GM12865 (cell line): ENCODE measurements at regions not wholly inside any gene's neighbourhood (a gene's known extent, or its start where the extent isn't known, plus 50 kb on each side); places are given as distances from the start of the nearest gene placed in this dataset.
"Not testable (repeated sequence)": the region's sequence is repeated elsewhere in the genome, so short reads cannot be mapped to it uniquely, and the experiment has no call there.

ENCODE experiments used
- DNase-seq: peaks from one replicate; pipeline ENCODE4 v3.0.0; 2010; ENCODE audit warnings: low read depth
- H3K4me3 ChIP-seq: 2 replicates; pipeline ENCODE4 v1.5.1; 2011; ENCODE audit warnings: mild to moderate bottlenecking, low read depth, low read length, control low read depth
- CTCF ChIP-seq: IDR thresholded peaks from 2 replicates; pipeline ENCODE4 v1.5.1; 2011; ENCODE audit warnings: low read length, control low read depth, low read depth, inconsistent platforms; ENCODE audit not compliant: insufficient read depth; ENCODE audit errors: missing control alignments

DNA sequence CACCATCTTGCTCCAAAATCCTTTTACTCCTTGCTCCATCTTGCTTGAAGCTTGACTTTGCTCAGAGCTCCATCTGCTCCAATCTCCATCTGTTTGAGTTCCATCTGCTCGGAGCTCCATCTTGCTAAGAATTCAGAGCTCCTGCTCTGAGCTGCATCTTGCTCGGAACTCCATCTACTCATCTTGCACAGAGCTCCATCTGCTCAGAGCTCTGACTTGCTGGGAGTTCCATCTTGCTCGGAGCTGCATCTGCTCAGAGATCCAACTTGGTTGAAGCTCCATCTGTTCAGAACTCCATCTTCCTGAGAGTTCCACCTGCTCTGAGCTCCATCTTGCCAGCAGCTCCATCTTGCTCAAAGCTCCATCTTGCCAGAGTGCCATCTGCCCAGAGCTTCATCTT is 80.6 kb upstream of the ZNF98 start:
- no peak overlapping the region for H3K4me3 ChIP-seq
- no peak for TF ChIP-seq CTCF
- DNase-seq, result no peak

DNA sequence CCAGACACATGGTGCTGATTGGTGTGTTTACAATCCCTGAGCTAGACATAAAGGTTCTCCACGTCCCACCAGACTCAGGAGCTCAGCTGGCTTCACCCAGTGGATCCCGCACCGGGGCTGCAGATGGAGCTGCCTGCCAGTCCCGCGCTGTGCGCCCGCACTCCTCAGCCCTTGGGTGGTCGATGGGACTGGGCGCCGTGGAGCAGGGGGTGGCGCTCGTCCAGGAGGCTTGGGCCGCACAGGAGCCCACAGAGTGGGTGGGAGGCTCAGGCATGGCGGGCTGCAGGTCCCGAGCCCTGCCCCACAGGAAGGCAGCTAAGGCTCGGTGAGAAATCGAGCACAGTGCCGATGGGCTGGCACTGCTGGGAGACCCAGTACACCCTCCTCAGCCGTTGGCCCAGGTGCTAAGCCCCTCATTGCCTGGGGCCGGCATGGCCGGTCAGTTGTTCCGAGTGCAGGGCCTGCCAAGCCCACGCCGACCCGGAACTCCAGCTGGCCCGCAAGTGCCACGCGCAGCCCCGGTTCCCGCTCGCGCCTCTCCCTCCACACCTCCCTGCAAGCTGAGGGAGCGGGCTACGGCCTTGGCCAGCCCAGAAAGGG is 76.8 kb upstream of the ZNF98 start:
- not testable (repeated sequence) for H3K4me3 ChIP-seq, DNase-seq

DNA sequence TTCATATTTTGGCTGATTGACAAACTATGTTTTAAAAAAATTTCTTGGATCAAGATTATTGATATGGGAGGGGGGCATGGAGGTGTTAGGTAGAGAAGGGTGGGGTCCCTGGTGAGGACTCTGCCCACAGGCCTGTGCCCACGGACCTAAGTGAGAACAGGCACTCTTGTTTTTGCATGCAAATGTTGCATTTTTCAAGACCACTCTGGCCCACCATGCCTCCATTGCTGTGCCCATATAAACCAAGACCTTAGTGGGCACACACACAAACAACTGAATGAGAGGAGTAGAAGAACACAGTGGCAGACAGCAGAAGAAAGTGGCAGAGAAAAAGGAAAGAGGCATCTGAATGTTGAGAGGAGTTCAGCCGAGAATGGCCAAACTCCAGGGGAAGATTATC is 69.6 kb upstream of the ZNF98 start:
- DNase-seq, result no peak
- H3K4me3 ChIP-seq, result no peak overlapping the region
- TF ChIP-seq CTCF, result no peak

GRCh38 chr19:22483514-22483913 is 61.4 kb upstream of the ZNF98 start:
- H3K4me3 ChIP-seq, DNase-seq: not testable (repeated sequence)

DNA sequence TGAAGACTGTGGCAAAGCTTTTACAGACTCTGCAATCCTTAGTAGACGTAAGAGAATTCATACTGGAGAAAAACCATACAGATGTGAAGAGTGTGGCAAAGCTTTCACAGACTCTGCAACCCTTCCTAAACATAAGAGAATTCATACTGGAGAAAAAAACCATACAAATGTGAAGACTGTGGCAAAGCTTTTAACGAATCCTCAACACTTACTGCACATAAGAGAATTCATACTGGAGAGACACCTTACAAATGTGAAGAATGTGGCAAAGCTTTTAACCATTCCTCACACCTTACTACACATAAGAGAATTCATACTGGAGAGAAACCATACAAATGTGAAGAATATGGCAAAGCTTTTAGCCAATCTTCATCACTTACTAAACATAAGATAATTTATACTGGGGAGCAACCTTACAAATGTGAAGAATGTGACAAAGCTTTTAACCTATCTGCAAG is 50.1 kb upstream of the ZNF98 start:
- no peak for DNase-seq
- no peak for TF ChIP-seq CTCF

More for the DNA sequence above, 50.1 kb upstream of the ZNF98 start:
- no peak overlapping the region for H3K4me3 ChIP-seq
